ENCODE measurements at regions not wholly inside any gene's neighbourhood (a gene's known extent, or its start where the extent isn't known, plus 50 kb on each side); places are given as distances from the start of the nearest gene placed in this dataset.
A peak's percentile ranks its signal among the peaks of the same experiment; 100 is the strongest.

DNA sequence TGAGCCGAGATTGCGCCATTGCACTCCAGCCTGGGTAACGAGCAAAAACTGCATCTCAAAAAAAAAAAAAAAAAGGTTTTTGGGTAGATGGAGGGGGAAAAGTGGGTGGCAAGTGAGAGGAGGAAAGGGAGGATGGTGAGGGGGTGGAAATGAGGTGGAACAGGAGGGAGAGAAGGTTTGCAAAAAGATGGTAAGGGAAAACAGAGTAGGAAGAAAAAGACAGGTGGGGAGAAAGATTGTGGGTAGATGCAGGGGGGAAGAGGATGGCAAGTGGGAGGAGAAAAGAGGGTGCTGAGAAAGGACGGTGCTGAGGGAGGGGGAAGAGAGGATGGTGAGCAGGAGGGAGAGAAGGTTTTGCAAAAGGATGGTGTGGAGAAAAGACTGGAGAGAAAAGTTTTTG is 57.8 kb upstream of the C1QTNF9B start:
- no peak overlapping the region for H3K4me3 ChIP-seq (ENCODE audit: control insufficient read depth, low read depth, low read length)
- TF ChIP-seq, protein P1, sequence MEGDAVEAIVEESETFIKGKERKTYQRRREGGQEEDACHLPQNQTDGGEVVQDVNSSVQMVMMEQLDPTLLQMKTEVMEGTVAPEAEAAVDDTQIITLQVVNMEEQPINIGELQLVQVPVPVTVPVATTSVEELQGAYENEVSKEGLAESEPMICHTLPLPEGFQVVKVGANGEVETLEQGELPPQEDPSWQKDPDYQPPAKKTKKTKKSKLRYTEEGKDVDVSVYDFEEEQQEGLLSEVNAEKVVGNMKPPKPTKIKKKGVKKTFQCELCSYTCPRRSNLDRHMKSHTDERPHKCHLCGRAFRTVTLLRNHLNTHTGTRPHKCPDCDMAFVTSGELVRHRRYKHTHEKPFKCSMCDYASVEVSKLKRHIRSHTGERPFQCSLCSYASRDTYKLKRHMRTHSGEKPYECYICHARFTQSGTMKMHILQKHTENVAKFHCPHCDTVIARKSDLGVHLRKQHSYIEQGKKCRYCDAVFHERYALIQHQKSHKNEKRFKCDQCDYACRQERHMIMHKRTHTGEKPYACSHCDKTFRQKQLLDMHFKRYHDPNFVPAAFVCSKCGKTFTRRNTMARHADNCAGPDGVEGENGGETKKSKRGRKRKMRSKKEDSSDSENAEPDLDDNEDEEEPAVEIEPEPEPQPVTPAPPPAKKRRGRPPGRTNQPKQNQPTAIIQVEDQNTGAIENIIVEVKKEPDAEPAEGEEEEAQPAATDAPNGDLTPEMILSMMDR (IDR thresholded peaks at IDR 0.05; ENCODE audit: control insufficient read depth, insufficient read depth, low read depth, low read length, missing control alignments) = no peak
- DNase-seq (ENCODE audit: low read depth) = no peak

DNA sequence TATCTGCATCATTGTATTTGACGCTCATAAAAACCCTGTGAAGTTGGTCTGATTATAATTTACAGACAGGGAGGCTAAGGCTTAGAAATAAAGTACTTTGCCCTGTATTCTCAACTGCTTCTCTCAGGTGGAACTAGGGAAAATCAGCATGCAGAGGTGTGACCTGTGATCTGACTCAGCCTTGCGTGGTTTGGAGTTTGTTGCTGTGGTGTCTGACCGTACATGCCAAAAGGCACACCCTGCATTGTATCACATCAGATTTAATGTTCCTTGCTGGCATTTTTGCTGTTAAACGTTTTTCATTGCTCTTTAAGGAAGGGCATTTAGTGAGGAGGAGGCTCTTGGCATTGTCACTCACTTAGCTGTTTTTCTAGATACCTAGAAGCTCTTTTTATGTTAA is 58.8 kb upstream of the C1QTNF9B start:
- TF ChIP-seq, protein P1 (IDR thresholded peaks at IDR 0.05; ENCODE audit: control insufficient read depth, insufficient read depth, low read depth, low read length, missing control alignments) = no peak
- DNase-seq (ENCODE audit: low read depth) = no peak
- no peak overlapping the region for H3K4me3 ChIP-seq (ENCODE audit: control insufficient read depth, low read depth, low read length)

DNA sequence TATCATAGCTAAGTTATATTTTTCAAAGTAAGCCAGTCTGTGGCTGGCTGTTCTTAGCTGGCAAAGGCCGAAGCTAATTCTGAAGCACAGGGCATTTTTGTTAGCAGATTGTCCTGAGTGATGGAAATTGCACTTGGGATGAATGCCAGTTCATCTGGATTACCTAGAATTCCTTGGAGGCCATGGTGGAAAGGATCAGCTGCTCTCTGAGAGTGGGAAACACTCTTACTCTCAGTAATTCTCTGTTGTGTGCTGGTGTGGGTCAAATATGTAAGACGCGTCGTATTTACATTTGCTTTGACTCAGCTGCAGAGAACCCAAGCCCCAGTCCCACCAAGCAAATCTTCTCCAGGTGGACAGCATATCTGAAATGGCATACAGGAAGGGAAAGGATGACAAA is 60.7 kb upstream of the C1QTNF9B start:
- DNase-seq (ENCODE audit: low read depth) = no peak
- no peak overlapping the region for H3K4me3 ChIP-seq (ENCODE audit: control insufficient read depth, low read depth, low read length)
- TF ChIP-seq, protein P1 (IDR thresholded peaks at IDR 0.05; ENCODE audit: control insufficient read depth, insufficient read depth, low read depth, low read length, missing control alignments) = no peak

DNA sequence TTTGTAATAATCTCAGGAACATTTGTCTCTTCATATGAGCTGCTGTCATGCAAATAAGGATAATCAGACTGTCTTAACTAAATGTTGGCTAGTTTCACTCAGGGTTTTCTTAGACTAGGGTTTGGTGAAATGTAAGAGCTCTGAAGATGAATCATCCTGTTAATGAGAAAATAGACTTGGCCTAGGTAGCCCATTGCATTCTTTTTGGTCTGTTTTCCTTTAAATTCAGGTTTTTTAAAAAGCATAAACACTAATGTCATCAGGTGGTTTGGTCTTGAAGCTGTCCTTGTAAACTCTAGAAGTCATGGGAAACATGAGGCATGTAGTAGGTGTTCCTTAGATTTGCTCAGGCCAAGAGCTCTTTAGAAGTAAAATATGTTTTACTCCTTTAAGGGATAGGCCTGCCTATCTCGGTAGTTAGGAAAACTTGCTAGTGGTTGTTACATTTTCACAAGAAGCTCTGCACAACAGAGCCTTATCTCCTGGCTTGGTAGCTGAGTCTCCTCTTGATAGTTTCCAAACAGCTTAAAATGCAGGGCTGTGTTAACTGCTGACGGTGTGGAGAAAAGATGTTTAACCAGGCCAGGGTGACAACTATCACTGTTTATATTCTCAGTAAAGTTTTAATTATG is 62.0 kb upstream of the C1QTNF9B start:
- H3K4me3 ChIP-seq (ENCODE audit: control insufficient read depth, low read depth, low read length) = no peak overlapping the region
- TF ChIP-seq, protein P1 (IDR thresholded peaks at IDR 0.05; ENCODE audit: control insufficient read depth, insufficient read depth, low read depth, low read length, missing control alignments) = no peak
- no peak for DNase-seq (ENCODE audit: low read depth)

DNA sequence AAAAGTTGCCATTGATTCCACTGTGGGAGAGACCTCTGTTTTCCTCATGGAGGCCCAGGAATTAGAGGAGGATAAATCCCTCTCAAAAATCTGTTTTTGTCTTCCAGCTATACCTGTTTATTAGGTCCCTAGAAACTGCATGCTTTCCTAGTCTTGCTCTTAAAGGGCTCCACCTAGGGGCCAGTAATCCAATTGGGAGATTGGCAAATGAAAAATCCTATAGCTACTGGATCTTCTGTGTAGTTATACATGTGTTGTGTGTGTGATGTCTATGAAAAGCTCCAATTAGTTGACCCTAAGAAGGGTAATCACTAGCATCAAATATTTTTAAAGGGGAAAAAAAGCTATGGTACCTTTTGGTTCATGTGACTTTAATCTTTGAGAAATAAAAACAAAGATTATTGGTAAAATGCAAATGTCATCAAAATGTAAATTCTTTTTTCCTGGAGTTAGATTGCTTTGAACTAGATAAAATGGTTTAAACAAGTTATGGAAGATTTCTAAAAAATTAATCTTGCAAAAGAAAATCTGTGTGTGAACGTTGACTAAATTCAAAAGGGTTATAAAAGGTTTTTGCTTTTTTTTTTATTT is 63.4 kb upstream of the C1QTNF9B start:
- DNase-seq (ENCODE audit: low read depth) = no peak
- TF ChIP-seq, protein P1 (IDR thresholded peaks at IDR 0.05; ENCODE audit: control insufficient read depth, insufficient read depth, low read depth, low read length, missing control alignments) = peak; percentile 79
- no peak overlapping the region for H3K4me3 ChIP-seq (ENCODE audit: control insufficient read depth, low read depth, low read length)

DNA sequence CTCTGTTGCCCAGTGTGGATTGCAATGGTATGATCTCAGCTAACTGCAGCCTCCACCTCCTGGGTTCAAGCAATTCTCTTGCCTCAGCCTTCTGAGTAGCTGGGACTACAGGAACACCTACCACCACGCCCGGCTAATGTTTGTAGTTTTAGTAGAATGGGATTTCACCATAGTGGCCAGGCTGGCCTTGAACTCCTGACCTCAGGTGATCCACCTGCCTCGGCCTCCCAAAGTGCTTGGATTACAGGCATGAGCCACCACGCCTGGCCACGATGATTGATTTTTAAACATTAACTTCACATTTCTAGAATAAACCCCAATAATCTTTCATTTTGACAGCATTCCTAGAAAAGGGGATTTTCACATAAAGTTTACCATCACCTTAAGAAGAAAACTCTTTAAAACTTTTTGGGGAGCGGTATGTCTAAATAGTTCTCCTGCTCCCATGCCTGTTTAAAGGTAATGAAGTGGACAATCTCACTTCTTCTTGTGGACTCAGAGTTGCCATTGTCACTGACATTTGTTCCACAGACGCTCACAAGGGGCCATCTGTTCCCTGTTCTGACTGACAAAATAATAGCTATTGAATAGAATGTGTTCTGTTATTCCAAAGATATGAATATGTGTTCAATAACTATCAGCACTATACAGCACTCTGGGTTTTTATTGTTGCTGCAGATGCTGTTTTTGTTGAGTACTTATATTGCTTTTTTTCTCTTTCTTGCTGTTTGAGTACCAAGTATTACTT is 66.1 kb upstream of the C1QTNF9B start:
- TF ChIP-seq, protein P1 (IDR thresholded peaks at IDR 0.05; ENCODE audit: control insufficient read depth, insufficient read depth, low read depth, low read length, missing control alignments) = no peak
- no peak overlapping the region for H3K4me3 ChIP-seq (ENCODE audit: control insufficient read depth, low read depth, low read length)
- DNase-seq (ENCODE audit: low read depth) = no peak

Measured in AG09309 (cell line).